CD4-positive, alpha-beta T cell (primary cell): ENCODE measurements at regions not wholly inside any gene's neighbourhood (a gene's known extent, or its start where the extent isn't known, plus 50 kb on each side); places are given as distances from the start of the nearest gene placed in this dataset.

Experiments
- ATAC-seq: fragments of 200-7000 bp; cut with Tn5 transposase; one replicate; pipeline ENCODE4 v1.10.0; 2022; ENCODE audit warnings: mild to moderate bottlenecking; ENCODE audit not compliant: poor library complexity
- CTCF ChIA-PET: fragments of 350-600 bp; sonication (Branson Sonifier 250); formaldehyde crosslinking; loops from one replicate; lab custom pipeline; 2021; ENCODE audit warnings: antibody characterized with exemption, inconsistent platforms; lab: Charles Lee
- POLR2A ChIA-PET: fragments of 350-600 bp; sonication (Branson Sonifier 250); formaldehyde crosslinking; loops from one replicate; lab custom pipeline; 2021; ENCODE audit warnings: antibody characterized with exemption, inconsistent platforms; lab: Charles Lee
- DNase-seq, 14 experiments: peaks; one replicate each; pipeline ENCODE4 v3.0.0-alpha.2; 2013 to 2020; ENCODE audit warnings: mixed read lengths in 2 of 14
- H3K27ac ChIP-seq, 2 donors: one replicate each; pipeline versions ENCODE4 v1.5.1 to v1.7.0; 2013; ENCODE audit warnings: low read length in 2 of 2, low read depth in 1 of 2, mild to moderate bottlenecking in 1 of 2
- H3K27me3 ChIP-seq, 2 experiments: 1 replicate in 1 of 2; 2 replicates in 1 of 2; pipeline versions ENCODE4 v1.6.1 to v1.7.0; 2013; ENCODE audit warnings: low read length in 2 of 2, control low read depth in 1 of 2, mild to moderate bottlenecking in 1 of 2, moderate library complexity in 1 of 2; ENCODE audit not compliant: insufficient read depth in 2 of 2, control insufficient read depth in 1 of 2
- H3K36me3 ChIP-seq: one replicate; pipeline ENCODE4 v1.6.1; 2013; ENCODE audit warnings: low read length, control low read depth; ENCODE audit not compliant: insufficient read depth
- H3K4me1 ChIP-seq: one replicate; pipeline ENCODE4 v1.6.1; 2013; ENCODE audit warnings: low read length, control low read depth; ENCODE audit not compliant: insufficient read depth
- H3K4me3 ChIP-seq: one replicate; pipeline ENCODE4 v1.5.1; 2013; ENCODE audit warnings: mild to moderate bottlenecking, low read length, moderate library complexity
- H3K9me3 ChIP-seq, 2 experiments: 1 replicate in 1 of 2; 2 replicates in 1 of 2; pipeline versions ENCODE4 v1.6.1 to v1.7.0; 2013; ENCODE audit warnings: low read length in 2 of 2, mild to moderate bottlenecking in 2 of 2, control low read depth in 1 of 2, moderate library complexity in 1 of 2; ENCODE audit not compliant: control insufficient read depth in 1 of 2, insufficient read depth in 1 of 2
- H3K27ac Mint-ChIP-seq: one replicate; pipeline ENCODE4 v1.8.0; 2020; ENCODE audit warnings: mixed read lengths
- H3K27me3 Mint-ChIP-seq: one replicate; pipeline ENCODE4 v1.8.0; 2021; ENCODE audit warnings: mixed read lengths
- H3K36me3 Mint-ChIP-seq: one replicate; pipeline ENCODE4 v1.8.0; 2021; ENCODE audit warnings: low read depth, mixed read lengths
- H3K4me1 Mint-ChIP-seq: one replicate; pipeline ENCODE4 v1.8.0; 2021; ENCODE audit warnings: low read depth, mixed read lengths
- H3K4me3 Mint-ChIP-seq: one replicate; pipeline ENCODE4 v1.8.0; 2020; ENCODE audit warnings: mild to moderate bottlenecking, mixed read lengths
- H3K9me3 Mint-ChIP-seq: one replicate; pipeline ENCODE4 v1.8.0; 2020; ENCODE audit warnings: mixed read lengths
- intact Hi-C, 2 experiments: fragments of 100-400 bp; cut with DNase I in 1 of 2; cut with micrococcal nuclease in 1 of 2; formaldehyde crosslinking; loops; one replicate each; pipeline versions ENCODE4 v1.15.1 to v1.9.0; 2023 to 2025; cut with DNase I, micrococcal nuclease
- TF ChIP-seq, protein P1 (sequence below): fragments of 200-600 bp; IDR thresholded peaks from one replicate; pipeline ENCODE4 v1.8.0; 2022; ENCODE audit warnings: antibody characterized with exemption, mild to moderate bottlenecking

DNA sequence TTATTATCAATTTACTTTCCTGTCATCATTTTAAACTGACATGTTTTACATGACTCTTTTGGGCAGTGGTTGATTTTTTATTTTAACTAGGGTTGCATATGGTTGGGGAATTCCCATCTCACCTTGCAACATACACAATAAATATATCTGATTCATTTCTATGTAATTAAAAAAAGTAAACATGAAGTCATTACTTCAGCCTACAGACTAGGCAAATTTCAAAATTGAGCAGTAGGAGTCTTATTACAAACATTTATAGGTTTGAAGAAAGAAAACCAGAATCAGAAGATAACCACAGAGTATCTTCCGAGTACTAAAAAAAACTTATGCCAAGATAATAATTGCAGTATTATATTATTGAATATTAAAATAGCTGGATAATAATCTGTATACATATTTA is 377.0 kb upstream of the VRK2 start:
- Mint-ChIP-seq H3K4me1 (no peaks in the 10 kb centered on the region), H3K36me3 (no peaks in the 10 kb centered on the region), H3K4me3 (no peak overlapping the region), H3K9me3 (peaks cover 3% of the 10 kb centered on the region), H3K27ac (no peak overlapping the region), H3K27me3 (no peaks in the 10 kb centered on the region)
- H3K27ac ChIP-seq: no peak overlapping the region
- no peaks in the 10 kb centered on the region for H3K4me1 ChIP-seq
- no peaks in the 10 kb centered on the region for H3K36me3 ChIP-seq
- ChIA-PET CTCF (no interaction called here), POLR2A (no interaction called here)
- H3K27me3 ChIP-seq: no peaks in the 10 kb centered on the region
- no peak for ATAC-seq
- no peaks in the 10 kb centered on the region for H3K9me3 ChIP-seq
- intact Hi-C loops: no loop called here
- H3K4me3 ChIP-seq: no peak overlapping the region
- TF ChIP-seq, protein P1, sequence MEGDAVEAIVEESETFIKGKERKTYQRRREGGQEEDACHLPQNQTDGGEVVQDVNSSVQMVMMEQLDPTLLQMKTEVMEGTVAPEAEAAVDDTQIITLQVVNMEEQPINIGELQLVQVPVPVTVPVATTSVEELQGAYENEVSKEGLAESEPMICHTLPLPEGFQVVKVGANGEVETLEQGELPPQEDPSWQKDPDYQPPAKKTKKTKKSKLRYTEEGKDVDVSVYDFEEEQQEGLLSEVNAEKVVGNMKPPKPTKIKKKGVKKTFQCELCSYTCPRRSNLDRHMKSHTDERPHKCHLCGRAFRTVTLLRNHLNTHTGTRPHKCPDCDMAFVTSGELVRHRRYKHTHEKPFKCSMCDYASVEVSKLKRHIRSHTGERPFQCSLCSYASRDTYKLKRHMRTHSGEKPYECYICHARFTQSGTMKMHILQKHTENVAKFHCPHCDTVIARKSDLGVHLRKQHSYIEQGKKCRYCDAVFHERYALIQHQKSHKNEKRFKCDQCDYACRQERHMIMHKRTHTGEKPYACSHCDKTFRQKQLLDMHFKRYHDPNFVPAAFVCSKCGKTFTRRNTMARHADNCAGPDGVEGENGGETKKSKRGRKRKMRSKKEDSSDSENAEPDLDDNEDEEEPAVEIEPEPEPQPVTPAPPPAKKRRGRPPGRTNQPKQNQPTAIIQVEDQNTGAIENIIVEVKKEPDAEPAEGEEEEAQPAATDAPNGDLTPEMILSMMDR: no peak
- no peak for DNase-seq

DNA sequence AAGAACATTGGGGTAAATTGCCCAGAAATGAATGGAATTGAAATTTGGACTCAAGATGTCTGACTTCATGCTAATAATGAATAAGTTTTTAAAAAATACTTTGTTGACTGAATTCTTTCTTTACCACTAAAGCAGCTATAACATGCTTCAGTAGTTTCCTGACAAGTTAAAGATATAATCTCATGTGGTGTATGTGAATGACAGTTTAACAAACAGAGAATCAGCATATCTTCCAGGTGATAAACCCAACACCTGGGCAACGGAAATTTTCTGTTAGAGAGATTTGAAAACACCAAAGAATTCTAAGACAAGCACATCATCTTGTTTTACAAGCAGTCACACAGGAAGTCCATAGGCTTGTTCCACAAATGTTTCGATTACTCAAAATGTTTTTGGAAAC is 372.6 kb upstream of the VRK2 start:
- Mint-ChIP-seq H3K4me1 (no peaks in the 10 kb centered on the region), H3K4me3 (no peak overlapping the region), H3K27me3 (no peaks in the 10 kb centered on the region), H3K36me3 (no peaks in the 10 kb centered on the region), H3K27ac (no peak overlapping the region), H3K9me3 (no peaks in the 10 kb centered on the region)
- Histone ChIP-seq H3K36me3 (no peaks in the 10 kb centered on the region), H3K27ac (no peak overlapping the region), H3K4me3 (no peak overlapping the region), H3K27me3 (no peaks in the 10 kb centered on the region), H3K9me3 (no peaks in the 10 kb centered on the region), H3K4me1 (no peaks in the 10 kb centered on the region)
- TF ChIP-seq, protein P1: no peak
- ATAC-seq (no peak), DNase-seq (no peak)
- intact Hi-C loops: no loop called here
- POLR2A ChIA-PET: no interaction called here
- CTCF ChIA-PET: no interaction called here

DNA sequence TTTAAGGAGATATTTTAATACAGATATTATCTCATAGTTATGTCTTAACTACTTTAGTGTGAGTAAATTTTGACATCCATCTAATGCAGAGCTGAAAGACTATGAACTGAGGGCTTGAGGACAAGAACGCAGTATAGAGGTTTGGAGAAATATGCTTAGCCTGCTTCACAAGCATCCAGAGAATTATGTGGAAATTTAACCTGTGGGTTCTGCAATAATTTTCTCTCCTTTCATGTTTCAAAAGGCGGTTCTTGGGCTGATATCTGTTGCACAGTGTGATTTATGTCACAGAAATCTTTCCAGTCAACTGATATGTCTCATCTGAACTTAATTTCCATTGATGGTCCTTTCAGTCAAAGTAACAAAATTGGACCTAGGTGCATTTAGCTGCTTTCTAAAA is 371.9 kb upstream of the VRK2 start:
- TF ChIP-seq, protein P1: no peak
- no peak overlapping the region for H3K27ac Mint-ChIP-seq
- H3K4me3 Mint-ChIP-seq: no peak overlapping the region
- H3K9me3 Mint-ChIP-seq: no peaks in the 10 kb centered on the region
- H3K27me3 Mint-ChIP-seq: no peaks in the 10 kb centered on the region
- intact Hi-C loops: no loop called here
- H3K36me3 Mint-ChIP-seq: no peaks in the 10 kb centered on the region
- no peaks in the 10 kb centered on the region for H3K4me1 Mint-ChIP-seq
- DNase-seq (no peak), ATAC-seq (no peak)
- Histone ChIP-seq H3K4me3 (no peak overlapping the region), H3K4me1 (no peaks in the 10 kb centered on the region), H3K27me3 (no peaks in the 10 kb centered on the region), H3K36me3 (no peaks in the 10 kb centered on the region), H3K27ac (no peak overlapping the region), H3K9me3 (no peaks in the 10 kb centered on the region)
- ChIA-PET POLR2A (no interaction called here), CTCF (no interaction called here)
